ENCODE measurements at regions not wholly inside any gene's neighbourhood (a gene's known extent, or its start where the extent isn't known, plus 50 kb on each side); places are given as distances from the start of the nearest gene placed in this dataset.

DNA sequence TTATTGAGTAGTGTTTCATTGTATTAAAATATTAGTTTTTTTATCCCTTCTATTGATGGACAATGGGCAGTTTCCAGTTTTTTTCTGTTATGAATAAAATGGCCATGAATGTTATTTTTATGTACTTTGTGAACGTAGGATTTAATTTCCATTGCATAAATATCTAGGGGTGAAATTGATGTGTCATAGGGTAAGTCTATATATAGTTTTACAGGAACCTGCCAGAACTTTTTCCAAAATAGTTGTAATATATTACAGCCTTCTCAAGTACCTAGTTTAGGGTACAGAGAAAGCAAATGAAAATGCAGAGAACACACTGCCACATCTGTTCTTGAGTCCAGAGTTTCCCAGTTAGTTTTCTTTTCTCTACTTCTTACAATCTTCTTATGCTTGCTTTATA, 378.6 kb downstream of the MEIS1 start:
- TF ChIP-seq, protein P1, sequence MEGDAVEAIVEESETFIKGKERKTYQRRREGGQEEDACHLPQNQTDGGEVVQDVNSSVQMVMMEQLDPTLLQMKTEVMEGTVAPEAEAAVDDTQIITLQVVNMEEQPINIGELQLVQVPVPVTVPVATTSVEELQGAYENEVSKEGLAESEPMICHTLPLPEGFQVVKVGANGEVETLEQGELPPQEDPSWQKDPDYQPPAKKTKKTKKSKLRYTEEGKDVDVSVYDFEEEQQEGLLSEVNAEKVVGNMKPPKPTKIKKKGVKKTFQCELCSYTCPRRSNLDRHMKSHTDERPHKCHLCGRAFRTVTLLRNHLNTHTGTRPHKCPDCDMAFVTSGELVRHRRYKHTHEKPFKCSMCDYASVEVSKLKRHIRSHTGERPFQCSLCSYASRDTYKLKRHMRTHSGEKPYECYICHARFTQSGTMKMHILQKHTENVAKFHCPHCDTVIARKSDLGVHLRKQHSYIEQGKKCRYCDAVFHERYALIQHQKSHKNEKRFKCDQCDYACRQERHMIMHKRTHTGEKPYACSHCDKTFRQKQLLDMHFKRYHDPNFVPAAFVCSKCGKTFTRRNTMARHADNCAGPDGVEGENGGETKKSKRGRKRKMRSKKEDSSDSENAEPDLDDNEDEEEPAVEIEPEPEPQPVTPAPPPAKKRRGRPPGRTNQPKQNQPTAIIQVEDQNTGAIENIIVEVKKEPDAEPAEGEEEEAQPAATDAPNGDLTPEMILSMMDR (IDR thresholded peaks at IDR 0.05): no peak
- TF ChIP-seq POLR2A (IDR thresholded peaks at IDR 0.05): no peak

Data from esophagus squamous epithelium (tissue), 4 donors.